ENCODE measurements at regions not wholly inside any gene's neighbourhood (a gene's known extent, or its start where the extent isn't known, plus 50 kb on each side); places are given as distances from the start of the nearest gene placed in this dataset.

GRCh38 chr3:74053970-74054516, 429.3 kb upstream of the PDZRN3 start:
- H3K9ac ChIP-seq (ENCODE audit: insufficient read depth, low read length, poor library complexity, severe bottlenecking), result no peak overlapping the region
- H3K36me3 ChIP-seq (replicated peaks in 1 of 2; ENCODE audit: control insufficient read depth in 1 of 2, insufficient read depth in 2 of 2, low read length in 2 of 2), result no peaks in the 10 kb centered on the region
- H2AFZ ChIP-seq (ENCODE audit: insufficient read depth, low read depth, low read length, poor library complexity, severe bottlenecking), result no peak overlapping the region
- TF ChIP-seq, protein P1, sequence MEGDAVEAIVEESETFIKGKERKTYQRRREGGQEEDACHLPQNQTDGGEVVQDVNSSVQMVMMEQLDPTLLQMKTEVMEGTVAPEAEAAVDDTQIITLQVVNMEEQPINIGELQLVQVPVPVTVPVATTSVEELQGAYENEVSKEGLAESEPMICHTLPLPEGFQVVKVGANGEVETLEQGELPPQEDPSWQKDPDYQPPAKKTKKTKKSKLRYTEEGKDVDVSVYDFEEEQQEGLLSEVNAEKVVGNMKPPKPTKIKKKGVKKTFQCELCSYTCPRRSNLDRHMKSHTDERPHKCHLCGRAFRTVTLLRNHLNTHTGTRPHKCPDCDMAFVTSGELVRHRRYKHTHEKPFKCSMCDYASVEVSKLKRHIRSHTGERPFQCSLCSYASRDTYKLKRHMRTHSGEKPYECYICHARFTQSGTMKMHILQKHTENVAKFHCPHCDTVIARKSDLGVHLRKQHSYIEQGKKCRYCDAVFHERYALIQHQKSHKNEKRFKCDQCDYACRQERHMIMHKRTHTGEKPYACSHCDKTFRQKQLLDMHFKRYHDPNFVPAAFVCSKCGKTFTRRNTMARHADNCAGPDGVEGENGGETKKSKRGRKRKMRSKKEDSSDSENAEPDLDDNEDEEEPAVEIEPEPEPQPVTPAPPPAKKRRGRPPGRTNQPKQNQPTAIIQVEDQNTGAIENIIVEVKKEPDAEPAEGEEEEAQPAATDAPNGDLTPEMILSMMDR (IDR thresholded peaks at IDR 0.05), result no peak
- H3K9me3 ChIP-seq (replicated peaks in 1 of 2; ENCODE audit: control insufficient read depth in 1 of 2, insufficient read depth in 1 of 2, low read length in 2 of 2), result no peaks in the 10 kb centered on the region
- no peak overlapping the region for H3K27ac ChIP-seq (ENCODE audit: low read depth in 1 of 2, low read length in 2 of 2)
- no peak overlapping the region for H3K4me2 ChIP-seq (replicated peaks; ENCODE audit: extremely low read depth, low read length, poor library complexity, severe bottlenecking)
- Mint-ChIP-seq H3K4me1 (no peaks in the 10 kb centered on the region), H3K27ac (no peak overlapping the region), H3K9me3 (peaks cover 0 to 4% (median 2%) of the 10 kb centered on the region in 7 donors), H3K36me3 (no peaks in the 10 kb centered on the region), H3K4me3 (no peak overlapping the region), H3K27me3 (ENCODE audit: low read depth in 3 of 3) (peaks cover 0 to 2% (median 0%) of the 10 kb centered on the region in 3 donors)
- no peaks in the 10 kb centered on the region for H3K27me3 ChIP-seq (ENCODE audit: control insufficient read depth in 2 of 2, insufficient read depth in 2 of 2, low read length in 2 of 2)
- no peaks in the 10 kb centered on the region for H3K4me1 ChIP-seq (ENCODE audit: control insufficient read depth in 1 of 2, insufficient read depth in 2 of 2, low read length in 2 of 2)
- DNase-seq, result no peak
- H3K4me3 ChIP-seq (replicated peaks in 1 of 3; ENCODE audit: low read depth in 2 of 3, low read length in 3 of 3), result no peak overlapping the region
- no peaks in the 10 kb centered on the region for H4K20me1 ChIP-seq (ENCODE audit: insufficient read depth, low read length)
- no peaks in the 10 kb centered on the region for H3K79me2 ChIP-seq (ENCODE audit: insufficient read depth, low read length)
- intact Hi-C loops (cut with micrococcal nuclease), result no loop called here

DNA sequence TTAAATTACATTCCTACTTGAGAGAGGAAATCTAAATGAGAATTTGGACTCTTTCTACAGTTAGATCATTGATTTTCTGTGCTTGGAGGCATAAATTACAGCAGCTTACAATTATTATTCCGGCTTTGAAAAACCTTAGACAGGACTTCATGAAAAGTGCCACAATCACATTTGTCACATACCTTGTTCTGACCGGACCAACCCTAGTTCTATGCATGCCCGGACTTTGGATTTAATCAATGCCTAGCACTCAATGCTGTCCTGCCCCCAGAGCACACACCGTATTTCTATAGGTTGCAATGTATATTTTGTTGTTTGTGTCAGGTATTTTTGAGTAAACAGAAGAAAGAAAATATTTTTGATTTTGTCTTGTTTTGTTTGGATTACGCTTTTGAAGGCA, 424.7 kb upstream of the PDZRN3 start:
- WGBS (ENCODE audit: insufficient coverage), result 100% methylated on average over 2 of the region's 5 CpGs
- no peak overlapping the region for H2AFZ ChIP-seq (ENCODE audit: insufficient read depth, low read depth, low read length, poor library complexity, severe bottlenecking)
- no peaks in the 10 kb centered on the region for H4K20me1 ChIP-seq (ENCODE audit: insufficient read depth, low read length)
- no peaks in the 10 kb centered on the region for H3K4me1 ChIP-seq (ENCODE audit: control insufficient read depth in 1 of 2, insufficient read depth in 2 of 2, low read length in 2 of 2)
- H3K4me1 Mint-ChIP-seq, result no peaks in the 10 kb centered on the region
- no peak overlapping the region for H3K4me3 Mint-ChIP-seq
- no peak overlapping the region for H3K4me2 ChIP-seq (replicated peaks; ENCODE audit: extremely low read depth, low read length, poor library complexity, severe bottlenecking)
- H3K36me3 Mint-ChIP-seq, result no peaks in the 10 kb centered on the region
- H3K36me3 ChIP-seq (replicated peaks in 1 of 2; ENCODE audit: control insufficient read depth in 1 of 2, insufficient read depth in 2 of 2, low read length in 2 of 2), result no peaks in the 10 kb centered on the region
- intact Hi-C loops (cut with micrococcal nuclease), result no loop called here
- H3K9me3 ChIP-seq (replicated peaks in 1 of 2; ENCODE audit: control insufficient read depth in 1 of 2, insufficient read depth in 1 of 2, low read length in 2 of 2), result no peaks in the 10 kb centered on the region
- H3K9me3 Mint-ChIP-seq, result peaks cover 0 to 10% (median 2%) of the 10 kb centered on the region in 7 donors
- no peak for DNase-seq
- no peak overlapping the region for H3K27ac Mint-ChIP-seq
- H3K27me3 ChIP-seq (ENCODE audit: control insufficient read depth in 2 of 2, insufficient read depth in 2 of 2, low read length in 2 of 2), result no peaks in the 10 kb centered on the region
- H3K4me3 ChIP-seq (replicated peaks in 1 of 3; ENCODE audit: low read depth in 2 of 3, low read length in 3 of 3), result no peak overlapping the region
- H3K27ac ChIP-seq (ENCODE audit: low read depth in 1 of 2, low read length in 2 of 2), result no peak overlapping the region
- H3K27me3 Mint-ChIP-seq (ENCODE audit: low read depth in 3 of 3), result peaks cover 0 to 2% (median 0%) of the 10 kb centered on the region in 3 donors
- H3K9ac ChIP-seq (ENCODE audit: insufficient read depth, low read length, poor library complexity, severe bottlenecking), result no peak overlapping the region
- H3K79me2 ChIP-seq (ENCODE audit: insufficient read depth, low read length), result no peaks in the 10 kb centered on the region
- TF ChIP-seq, protein P1 (IDR thresholded peaks at IDR 0.05), result no peak

Data from CD14-positive monocyte (primary cell).